Liver (tissue), 3 donors: ENCODE measurements at regions not wholly inside any gene's neighbourhood (a gene's known extent, or its start where the extent isn't known, plus 50 kb on each side); places are given as distances from the start of the nearest gene placed in this dataset.

Experiments used
- CTCF ChIP-seq: fragments of 150-350 bp; IDR thresholded peaks from 2 replicates; pipeline ENCODE4 v1.5.1; 2017; ENCODE audit warnings: improper control_type of control experiment, low read depth, low read length; ENCODE audit not compliant: missing input control
- GABPA ChIP-seq, 2 donors: IDR thresholded peaks in 1 of 2; conservative IDR thresholded peaks in 1 of 2; 2 replicates each; pipeline ENCODE4 v1.6.1; 2016; ENCODE audit warnings: antibody characterized with exemption in 2 of 2, mild to moderate bottlenecking in 1 of 2, moderate library complexity in 1 of 2
- MAX ChIP-seq: IDR thresholded peaks from 2 replicates; pipeline ENCODE4 v1.6.1; 2016; ENCODE audit warnings: antibody characterized with exemption
- RAD21 ChIP-seq, 2 donors: IDR thresholded peaks; 2 replicates each; pipeline ENCODE4 v1.6.1; 2016; ENCODE audit warnings: antibody characterized with exemption in 2 of 2, mild to moderate bottlenecking in 2 of 2
- donor health status: healthy.
- donor health status: healthy.

GRCh38 chr13:105764486-105764885, 771.0 kb downstream of the EFNB2 start:
- TF ChIP-seq CTCF (no peak), GABPA (IDR thresholded peaks at IDR 0.05 in 1 of 2, conservative IDR thresholded peaks at IDR 0.05 in 1 of 2) (no peak), MAX (no peak), RAD21 (IDR thresholded peaks at IDR 0.05) (no peak)
